COLO668 (cell line): ENCODE measurements at regions not wholly inside any gene's neighbourhood (a gene's known extent, or its start where the extent isn't known, plus 50 kb on each side); places are given as distances from the start of the nearest gene placed in this dataset.

ENCODE experiments used
- DNase-seq: peaks from one replicate; lab custom pipeline; 2025; ENCODE audit not compliant: unreplicated experiment; lab: John Stamatoyannopoulos, UW

GRCh38 chr11:91686281-91686680, 538.3 kb upstream of the FAT3 start:
- no peak for DNase-seq

- DNase-seq: no peak
These were observed 550.9 kb upstream of the FAT3 start for GRCh38 chr11:91673705-91674104.

GRCh38 chr11:91664521-91664920, 560.1 kb upstream of the FAT3 start:
- no peak for DNase-seq

GRCh38 chr11:91660036-91660435, 564.6 kb upstream of the FAT3 start:
- no peak for DNase-seq

GRCh38 chr11:91654686-91655085, 569.9 kb upstream of the FAT3 start:
- DNase-seq: no peak

- DNase-seq: no peak
These were observed 571.4 kb upstream of the FAT3 start for GRCh38 chr11:91653079-91653754.

GRCh38 chr11:91650802-91651201, 573.8 kb upstream of the FAT3 start:
- DNase-seq: no peak

- no peak for DNase-seq
These were observed 583.5 kb upstream of the FAT3 start for GRCh38 chr11:91641153-91641552.

- DNase-seq: no peak
These were observed 585.3 kb upstream of the FAT3 start for GRCh38 chr11:91639359-91639758.

- DNase-seq: no peak
These were observed 593.5 kb upstream of the FAT3 start for GRCh38 chr11:91630916-91631673.

- DNase-seq: no peak
These were observed 599.1 kb upstream of the FAT3 start for GRCh38 chr11:91625495-91625894.

- DNase-seq: no peak
These were observed 600.6 kb upstream of the FAT3 start for GRCh38 chr11:91624021-91624420.

GRCh38 chr11:91608677-91609076, 615.9 kb upstream of the FAT3 start:
- no peak for DNase-seq

GRCh38 chr11:91596111-91596510, 628.5 kb upstream of the FAT3 start:
- no peak for DNase-seq

- DNase-seq: no peak
These were observed 633.6 kb upstream of the FAT3 start for GRCh38 chr11:91591021-91591420.

- DNase-seq: no peak
These were observed 637.5 kb upstream of the FAT3 start for GRCh38 chr11:91587131-91587530.

- no peak for DNase-seq
These were observed 639.4 kb upstream of the FAT3 start for GRCh38 chr11:91585035-91585801.

GRCh38 chr11:91563176-91563575, 661.4 kb upstream of the FAT3 start:
- no peak for DNase-seq

- DNase-seq: no peak
These were observed 664.2 kb upstream of the FAT3 start for GRCh38 chr11:91560434-91560833.

- no peak for DNase-seq
These were observed 686.6 kb upstream of the FAT3 start for GRCh38 chr11:91538065-91538464.

GRCh38 chr11:91536366-91536765, 688.3 kb upstream of the FAT3 start:
- no peak for DNase-seq

GRCh38 chr11:91528965-91529364, 695.7 kb upstream of the FAT3 start:
- DNase-seq: no peak
